ENCODE measurements at regions not wholly inside any gene's neighbourhood (a gene's known extent, or its start where the extent isn't known, plus 50 kb on each side); places are given as distances from the start of the nearest gene placed in this dataset.

DNA sequence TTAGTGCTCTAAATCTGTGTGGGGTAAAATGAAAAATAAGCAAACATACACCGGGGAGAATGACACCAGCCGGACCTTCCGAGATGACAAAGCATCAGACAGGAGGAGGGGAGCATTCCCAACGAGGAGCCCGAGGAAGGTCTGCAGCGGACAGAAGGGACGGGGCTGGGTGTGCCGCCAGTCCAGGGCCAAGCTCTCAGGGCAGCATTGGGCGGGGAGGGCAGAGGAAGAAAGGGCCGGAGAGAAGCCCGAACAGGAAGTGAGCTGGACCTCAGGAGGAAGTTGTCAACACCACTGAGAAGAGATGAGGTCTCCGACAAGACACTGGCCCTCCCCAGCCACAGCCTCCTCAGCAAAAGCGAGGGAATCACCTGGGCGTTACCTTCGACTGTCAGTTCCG lies 182.6 kb upstream of the RNF32 start:
- TF ChIP-seq EZH2 (IDR thresholded peaks at IDR 0.05; ENCODE audit: borderline replicate concordance, low read length), result no peak
- TF ChIP-seq, protein P1, sequence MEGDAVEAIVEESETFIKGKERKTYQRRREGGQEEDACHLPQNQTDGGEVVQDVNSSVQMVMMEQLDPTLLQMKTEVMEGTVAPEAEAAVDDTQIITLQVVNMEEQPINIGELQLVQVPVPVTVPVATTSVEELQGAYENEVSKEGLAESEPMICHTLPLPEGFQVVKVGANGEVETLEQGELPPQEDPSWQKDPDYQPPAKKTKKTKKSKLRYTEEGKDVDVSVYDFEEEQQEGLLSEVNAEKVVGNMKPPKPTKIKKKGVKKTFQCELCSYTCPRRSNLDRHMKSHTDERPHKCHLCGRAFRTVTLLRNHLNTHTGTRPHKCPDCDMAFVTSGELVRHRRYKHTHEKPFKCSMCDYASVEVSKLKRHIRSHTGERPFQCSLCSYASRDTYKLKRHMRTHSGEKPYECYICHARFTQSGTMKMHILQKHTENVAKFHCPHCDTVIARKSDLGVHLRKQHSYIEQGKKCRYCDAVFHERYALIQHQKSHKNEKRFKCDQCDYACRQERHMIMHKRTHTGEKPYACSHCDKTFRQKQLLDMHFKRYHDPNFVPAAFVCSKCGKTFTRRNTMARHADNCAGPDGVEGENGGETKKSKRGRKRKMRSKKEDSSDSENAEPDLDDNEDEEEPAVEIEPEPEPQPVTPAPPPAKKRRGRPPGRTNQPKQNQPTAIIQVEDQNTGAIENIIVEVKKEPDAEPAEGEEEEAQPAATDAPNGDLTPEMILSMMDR (conservative IDR thresholded peaks at IDR 0.05 in 1 of 2, IDR thresholded peaks at IDR 0.05 in 1 of 2; ENCODE audit: extremely low read depth in 1 of 2, insufficient read depth in 1 of 2, low read depth in 1 of 2, low read length in 2 of 2), result no peak

Measured in mammary epithelial cell (primary cell).